Natural killer cell treated with Interleukin-12 subunit alpha and Interleukin-12 subunit beta and Interleukin-15 and Interleukin-18, amount 100 ng/mL, for 72 hours (primary cell): ENCODE measurements at regions not wholly inside any gene's neighbourhood (a gene's known extent, or its start where the extent isn't known, plus 50 kb on each side); places are given as distances from the start of the nearest gene placed in this dataset.

Experiments used
- ATAC-seq, 2 donors: fragments of 150-1000 bp; cut with Tn5 transposase in 1 of 2; sonication (Bioruptor Pico), chemical (Tn5 transposase) in 1 of 2; 2 replicates each; pipeline ENCODE4 v1.10.0; 2021
- DNase-seq: peaks from one replicate; pipeline ENCODE4 v3.0.0; 2022; ENCODE audit warnings: low spot score
- H3K27ac Mint-ChIP-seq, 2 donors: 1 replicate in 1 of 2; 2 replicates in 1 of 2; pipeline ENCODE4 v1.8.0; 2022; ENCODE audit warnings: mixed read lengths in 2 of 2, mild to moderate bottlenecking in 1 of 2, moderate library complexity in 1 of 2
- H3K27me3 Mint-ChIP-seq, 2 donors: 1 replicate in 1 of 2; 2 replicates in 1 of 2; pipeline ENCODE4 v1.8.0; 2022; ENCODE audit warnings: mixed read lengths in 2 of 2
- H3K36me3 Mint-ChIP-seq: one replicate; pipeline ENCODE4 v1.8.0; 2022; ENCODE audit warnings: mixed read lengths
- H3K4me1 Mint-ChIP-seq, 2 donors: 1 replicate in 1 of 2; 2 replicates in 1 of 2; pipeline ENCODE4 v1.8.0; 2022; ENCODE audit warnings: low read depth in 2 of 2, mixed read lengths in 2 of 2, mild to moderate bottlenecking in 1 of 2
- H3K4me3 Mint-ChIP-seq: one replicate; pipeline ENCODE4 v1.8.0; 2022; ENCODE audit warnings: mixed read lengths
- H3K9me3 Mint-ChIP-seq: 2 replicates; pipeline ENCODE4 v1.8.0; 2022; ENCODE audit warnings: mixed read lengths

- no peaks in the 10 kb centered on the region for H3K9me3 Mint-ChIP-seq
- H3K36me3 Mint-ChIP-seq: no peaks in the 10 kb centered on the region
- peaks cover 11 to 24% of the 10 kb centered on the region in 2 donors for H3K27me3 Mint-ChIP-seq
- ATAC-seq (no peak), DNase-seq (no peak)
- no peak overlapping the region for H3K27ac Mint-ChIP-seq
- H3K4me1 Mint-ChIP-seq: no peaks in the 10 kb centered on the region
- H3K4me3 Mint-ChIP-seq: no peak overlapping the region
Measured at GRCh38 chr14:66104486-66104885, 381.7 kb upstream of the CCDC196 start.

DNA sequence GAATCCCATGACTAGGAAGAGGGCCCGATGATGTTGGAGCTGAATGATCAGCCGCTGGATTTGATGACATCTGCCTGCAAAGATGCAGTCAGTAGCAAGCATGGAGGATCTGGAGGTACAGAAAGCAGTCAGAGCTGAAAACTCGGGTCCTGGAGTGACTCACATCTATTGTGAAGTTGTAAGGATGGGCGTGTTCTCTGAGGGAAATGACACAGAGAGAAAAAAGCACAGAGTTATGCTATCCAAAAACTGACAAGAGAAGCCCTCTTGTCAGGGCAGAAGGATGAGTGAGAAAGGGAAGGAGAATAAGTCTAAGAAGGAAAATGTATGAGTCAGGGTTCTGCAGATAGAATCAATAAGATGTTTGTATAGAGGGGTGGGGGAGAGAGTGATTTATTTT, 380.4 kb upstream of the CCDC196 start:
- no peak for ATAC-seq
- Mint-ChIP-seq H3K9me3 (no peaks in the 10 kb centered on the region), H3K27me3 (peaks cover 11 to 24% of the 10 kb centered on the region in 2 donors), H3K4me1 (no peaks in the 10 kb centered on the region), H3K36me3 (no peaks in the 10 kb centered on the region), H3K27ac (no peak overlapping the region), H3K4me3 (no peak overlapping the region)
- no peak for DNase-seq

DNA sequence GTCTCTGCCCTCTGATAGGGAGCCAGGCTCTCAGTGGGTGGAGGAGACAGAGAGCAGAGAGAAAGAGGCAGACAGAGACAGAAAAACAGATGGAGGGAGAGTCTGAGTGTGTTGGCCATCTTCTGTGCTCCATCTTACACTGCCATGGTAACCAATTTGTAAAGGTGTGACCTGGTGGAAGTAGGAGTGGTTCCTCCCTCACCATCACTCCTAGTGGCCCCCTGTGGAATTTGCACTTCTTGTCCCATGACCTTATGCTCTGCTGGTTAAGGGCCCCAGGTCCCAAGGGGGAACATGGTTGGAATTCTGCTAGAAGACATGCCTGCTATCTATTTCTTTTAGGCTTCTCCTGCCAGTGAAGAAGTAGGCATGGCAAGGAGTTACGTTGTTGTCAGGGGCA, 376.7 kb upstream of the CCDC196 start:
- H3K36me3 Mint-ChIP-seq: no peaks in the 10 kb centered on the region
- no peak for ATAC-seq
- no peaks in the 10 kb centered on the region for H3K4me1 Mint-ChIP-seq
- DNase-seq: no peak
- peaks cover 13 to 26% of the 10 kb centered on the region in 2 donors for H3K27me3 Mint-ChIP-seq
- no peak overlapping the region for H3K27ac Mint-ChIP-seq
- H3K9me3 Mint-ChIP-seq: no peaks in the 10 kb centered on the region
- H3K4me3 Mint-ChIP-seq: no peak overlapping the region

DNA sequence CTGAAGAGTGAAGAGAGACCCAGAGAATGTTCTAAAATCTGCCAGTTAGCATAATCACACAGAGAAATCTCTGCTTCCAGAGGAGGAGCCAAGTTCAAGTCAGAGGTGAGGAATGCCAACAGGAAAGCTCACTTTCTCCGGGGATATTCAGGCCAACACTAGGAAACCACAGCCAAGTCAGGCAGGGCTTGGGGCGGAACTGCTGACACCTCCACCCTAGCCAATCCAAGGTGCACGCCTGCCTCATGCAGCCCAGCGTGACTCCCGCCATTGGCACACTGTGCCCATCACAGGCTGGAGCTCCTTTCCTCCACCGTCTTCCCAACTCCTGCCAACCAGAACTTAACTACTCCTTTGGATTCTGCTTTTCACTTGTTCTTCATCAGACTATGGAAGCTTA, 374.3 kb upstream of the CCDC196 start:
- no peaks in the 10 kb centered on the region for H3K9me3 Mint-ChIP-seq
- no peak for DNase-seq
- H3K36me3 Mint-ChIP-seq: no peaks in the 10 kb centered on the region
- H3K27ac Mint-ChIP-seq: no peak overlapping the region
- no peak overlapping the region for H3K4me3 Mint-ChIP-seq
- no peak for ATAC-seq
- H3K27me3 Mint-ChIP-seq: peaks cover 9 to 16% of the 10 kb centered on the region in 2 donors
- no peaks in the 10 kb centered on the region for H3K4me1 Mint-ChIP-seq

DNA sequence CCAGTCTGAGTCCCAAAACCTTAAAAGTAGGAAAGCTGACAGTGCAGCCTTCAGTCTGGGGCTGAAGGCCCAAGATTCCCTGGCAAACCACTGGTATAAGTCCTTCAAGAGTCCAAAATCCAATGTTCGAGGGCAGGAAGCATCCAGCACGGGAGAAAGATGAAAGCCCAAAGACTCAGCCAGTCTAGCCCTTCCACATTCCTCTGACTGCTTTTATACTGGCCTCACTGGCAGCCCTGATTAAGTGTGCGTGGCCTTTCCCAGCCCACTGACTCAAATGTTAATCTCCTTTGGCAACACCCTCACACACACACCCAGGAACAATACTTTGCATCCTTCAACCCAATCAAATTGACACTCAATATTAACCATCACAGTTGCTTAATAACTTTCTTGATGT, 372.1 kb upstream of the CCDC196 start:
- Mint-ChIP-seq H3K27me3 (peaks cover 19 to 26% of the 10 kb centered on the region in 2 donors), H3K36me3 (no peaks in the 10 kb centered on the region), H3K27ac (no peak overlapping the region), H3K9me3 (no peaks in the 10 kb centered on the region), H3K4me3 (no peak overlapping the region), H3K4me1 (no peaks in the 10 kb centered on the region)
- ATAC-seq (no peak), DNase-seq (no peak)

GRCh38 chr14:66115740-66116502, 370.2 kb upstream of the CCDC196 start:
- Mint-ChIP-seq H3K9me3 (no peaks in the 10 kb centered on the region), H3K4me1 (no peaks in the 10 kb centered on the region), H3K36me3 (no peaks in the 10 kb centered on the region), H3K27me3 (peaks cover 22 to 28% of the 10 kb centered on the region in 2 donors), H3K27ac (no peak overlapping the region), H3K4me3 (no peak overlapping the region)
- ATAC-seq: no peak
- no peak for DNase-seq

DNA sequence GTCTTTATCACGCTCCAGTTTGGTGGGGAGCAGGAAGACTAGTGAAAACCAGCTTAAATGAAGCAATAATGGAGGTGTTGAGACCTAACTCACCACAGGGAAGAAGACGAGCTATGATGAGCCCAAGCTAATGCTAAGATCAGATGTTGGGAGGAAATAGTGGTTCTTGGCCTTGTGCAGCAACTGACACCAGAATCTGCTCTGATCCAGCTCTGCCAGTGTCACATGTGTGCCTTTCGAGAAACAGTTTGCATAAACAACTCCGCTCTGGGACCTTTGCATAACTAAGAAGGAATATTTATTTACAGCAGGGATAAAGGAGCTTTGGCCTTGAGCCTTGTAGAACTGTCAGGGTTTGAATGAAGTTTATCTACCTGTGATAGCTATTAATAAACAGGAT, 369.4 kb upstream of the CCDC196 start:
- no peak overlapping the region for H3K4me3 Mint-ChIP-seq
- DNase-seq (no peak), ATAC-seq (no peak)
- no peaks in the 10 kb centered on the region for H3K9me3 Mint-ChIP-seq
- peaks cover 24 to 28% of the 10 kb centered on the region in 2 donors for H3K27me3 Mint-ChIP-seq
- H3K4me1 Mint-ChIP-seq: no peaks in the 10 kb centered on the region
- H3K36me3 Mint-ChIP-seq: no peaks in the 10 kb centered on the region
- no peak overlapping the region for H3K27ac Mint-ChIP-seq

- no peak for ATAC-seq
- no peak overlapping the region for H3K4me3 Mint-ChIP-seq
- no peaks in the 10 kb centered on the region for H3K4me1 Mint-ChIP-seq
- no peak overlapping the region for H3K27ac Mint-ChIP-seq
- no peak for DNase-seq
- H3K36me3 Mint-ChIP-seq: no peaks in the 10 kb centered on the region
- peaks cover 20 to 29% of the 10 kb centered on the region in 2 donors for H3K27me3 Mint-ChIP-seq
- no peaks in the 10 kb centered on the region for H3K9me3 Mint-ChIP-seq
Measured at GRCh38 chr14:66117600-66117999, 368.6 kb upstream of the CCDC196 start.

- H3K4me1 Mint-ChIP-seq: no peaks in the 10 kb centered on the region
- H3K27me3 Mint-ChIP-seq: peaks cover 21 to 30% of the 10 kb centered on the region in 2 donors
- ATAC-seq (no peak), DNase-seq (no peak)
- H3K36me3 Mint-ChIP-seq: no peaks in the 10 kb centered on the region
- H3K27ac Mint-ChIP-seq: no peak overlapping the region
- H3K9me3 Mint-ChIP-seq: no peaks in the 10 kb centered on the region
- H3K4me3 Mint-ChIP-seq: no peak overlapping the region
Measured at GRCh38 chr14:66119606-66120231, 366.5 kb upstream of the CCDC196 start.

GRCh38 chr14:66120402-66120801, 365.8 kb upstream of the CCDC196 start:
- DNase-seq: no peak
- no peak overlapping the region for H3K4me3 Mint-ChIP-seq
- no peak for ATAC-seq
- no peaks in the 10 kb centered on the region for H3K4me1 Mint-ChIP-seq
- no peak overlapping the region for H3K27ac Mint-ChIP-seq
- no peaks in the 10 kb centered on the region for H3K9me3 Mint-ChIP-seq
- peaks cover 21 to 30% of the 10 kb centered on the region in 2 donors for H3K27me3 Mint-ChIP-seq
- H3K36me3 Mint-ChIP-seq: no peaks in the 10 kb centered on the region

DNA sequence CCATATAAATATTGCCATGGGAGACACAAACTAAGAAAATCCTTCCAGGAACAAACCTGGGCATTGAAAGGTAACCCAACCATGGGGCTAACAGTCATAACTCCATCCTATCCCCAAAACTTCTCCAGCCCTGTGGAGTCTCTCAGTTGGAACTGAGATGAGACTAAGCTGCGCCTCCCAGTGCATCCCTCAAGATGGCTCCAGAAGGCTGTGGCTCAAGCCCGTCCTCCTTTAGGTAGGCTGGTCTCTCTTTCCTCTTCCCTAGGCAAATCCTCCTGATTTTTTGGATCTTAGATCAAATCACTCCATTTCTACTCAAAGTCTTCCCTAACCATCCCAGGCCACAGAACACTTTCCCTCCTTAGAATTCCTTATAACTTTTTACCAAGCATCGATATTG, 364.3 kb upstream of the CCDC196 start:
- Mint-ChIP-seq H3K4me3 (no peak overlapping the region), H3K36me3 (no peaks in the 10 kb centered on the region), H3K27ac (no peak overlapping the region)

DNA sequence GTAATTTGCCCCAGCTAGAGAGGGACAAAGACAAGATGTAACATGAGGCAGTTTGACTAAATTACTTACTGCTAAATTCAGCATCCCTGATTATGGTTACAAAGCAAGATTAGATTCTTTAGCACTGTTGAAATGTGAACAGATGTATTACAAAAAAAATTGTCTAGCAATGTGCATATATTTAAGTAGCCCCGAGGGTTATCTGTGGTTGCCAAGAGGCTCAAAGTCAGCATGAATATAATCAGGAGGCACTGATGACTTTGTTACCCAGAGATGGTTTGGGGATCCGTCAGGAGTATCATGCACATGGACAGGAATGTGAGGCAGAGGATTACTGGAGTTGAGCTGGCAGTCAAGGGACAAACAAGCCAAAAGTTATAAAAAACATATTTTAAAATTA, 356.9 kb upstream of the CCDC196 start:
- no peaks in the 10 kb centered on the region for H3K4me1 Mint-ChIP-seq
- DNase-seq (no peak), ATAC-seq (no peak)
- H3K9me3 Mint-ChIP-seq: no peaks in the 10 kb centered on the region
- no peak overlapping the region for H3K27ac Mint-ChIP-seq
- H3K4me3 Mint-ChIP-seq: no peak overlapping the region
- no peaks in the 10 kb centered on the region for H3K36me3 Mint-ChIP-seq
- H3K27me3 Mint-ChIP-seq: peaks cover 0 to 10% of the 10 kb centered on the region in 2 donors

More for the DNA sequence above, 364.3 kb upstream of the CCDC196 start:
- ATAC-seq: no peak
- no peak for DNase-seq
- H3K27me3 Mint-ChIP-seq: peaks cover 21 to 30% of the 10 kb centered on the region in 2 donors
- H3K9me3 Mint-ChIP-seq: no peaks in the 10 kb centered on the region
- no peaks in the 10 kb centered on the region for H3K4me1 Mint-ChIP-seq

- Mint-ChIP-seq H3K27me3 (peaks cover 0 to 10% of the 10 kb centered on the region in 2 donors), H3K9me3 (no peaks in the 10 kb centered on the region), H3K27ac (no peak overlapping the region), H3K36me3 (no peaks in the 10 kb centered on the region), H3K4me3 (no peak overlapping the region), H3K4me1 (no peaks in the 10 kb centered on the region)
- ATAC-seq (no peak), DNase-seq (no peak)
Measured at GRCh38 chr14:66131111-66131510, 355.1 kb upstream of the CCDC196 start.

DNA sequence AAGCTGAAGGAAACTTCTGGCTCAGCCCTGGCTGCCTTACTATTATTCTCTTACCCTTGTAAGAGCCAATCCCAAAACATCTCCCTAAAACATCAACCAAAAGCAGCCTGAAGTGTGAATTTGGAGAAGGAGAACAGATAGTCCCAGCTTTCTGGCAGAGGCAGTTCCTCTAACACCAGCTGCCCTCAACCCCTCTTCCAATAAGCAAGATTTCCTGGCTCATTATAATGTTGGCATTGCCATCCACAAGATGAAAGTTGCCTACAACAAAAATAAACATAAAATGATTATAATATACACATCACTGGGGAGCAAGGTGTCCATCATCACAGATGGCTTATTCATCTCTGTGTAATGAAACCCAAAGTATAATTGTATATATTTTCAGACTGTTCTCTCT, 352.5 kb upstream of the CCDC196 start:
- ATAC-seq: no peak
- no peaks in the 10 kb centered on the region for H3K36me3 Mint-ChIP-seq

More for the DNA sequence above, 352.5 kb upstream of the CCDC196 start:
- H3K9me3 Mint-ChIP-seq: no peaks in the 10 kb centered on the region
- H3K27me3 Mint-ChIP-seq: peaks cover 0 to 7% of the 10 kb centered on the region in 2 donors
- DNase-seq: no peak
- no peak overlapping the region for H3K4me3 Mint-ChIP-seq
- no peak overlapping the region for H3K27ac Mint-ChIP-seq
- H3K4me1 Mint-ChIP-seq: no peaks in the 10 kb centered on the region
